AG09319 (cell line): ENCODE measurements at regions not wholly inside any gene's neighbourhood (a gene's known extent, or its start where the extent isn't known, plus 50 kb on each side); places are given as distances from the start of the nearest gene placed in this dataset.

Source experiments
- DNase-seq: peaks from one replicate; pipeline ENCODE4 v3.0.0-alpha.2; 2010; ENCODE audit warnings: low read depth; ENCODE audit errors: extremely low read depth
- TF ChIP-seq, protein P1 (sequence below): IDR thresholded peaks from 2 replicates; pipeline ENCODE4 v1.5.1; 2011; ENCODE audit warnings: low read depth, mild to moderate bottlenecking, inconsistent platforms, low read length, moderate library complexity

- TF ChIP-seq, protein P1, sequence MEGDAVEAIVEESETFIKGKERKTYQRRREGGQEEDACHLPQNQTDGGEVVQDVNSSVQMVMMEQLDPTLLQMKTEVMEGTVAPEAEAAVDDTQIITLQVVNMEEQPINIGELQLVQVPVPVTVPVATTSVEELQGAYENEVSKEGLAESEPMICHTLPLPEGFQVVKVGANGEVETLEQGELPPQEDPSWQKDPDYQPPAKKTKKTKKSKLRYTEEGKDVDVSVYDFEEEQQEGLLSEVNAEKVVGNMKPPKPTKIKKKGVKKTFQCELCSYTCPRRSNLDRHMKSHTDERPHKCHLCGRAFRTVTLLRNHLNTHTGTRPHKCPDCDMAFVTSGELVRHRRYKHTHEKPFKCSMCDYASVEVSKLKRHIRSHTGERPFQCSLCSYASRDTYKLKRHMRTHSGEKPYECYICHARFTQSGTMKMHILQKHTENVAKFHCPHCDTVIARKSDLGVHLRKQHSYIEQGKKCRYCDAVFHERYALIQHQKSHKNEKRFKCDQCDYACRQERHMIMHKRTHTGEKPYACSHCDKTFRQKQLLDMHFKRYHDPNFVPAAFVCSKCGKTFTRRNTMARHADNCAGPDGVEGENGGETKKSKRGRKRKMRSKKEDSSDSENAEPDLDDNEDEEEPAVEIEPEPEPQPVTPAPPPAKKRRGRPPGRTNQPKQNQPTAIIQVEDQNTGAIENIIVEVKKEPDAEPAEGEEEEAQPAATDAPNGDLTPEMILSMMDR: no peak
These were observed 273.6 kb upstream of the CTNND2 start for GRCh38 chr5:12177851-12178250.

GRCh38 chr5:12177225-12177624, 273.0 kb upstream of the CTNND2 start:
- no peak for DNase-seq
- TF ChIP-seq, protein P1: no peak

More at GRCh38 chr5:12177851-12178250, 273.6 kb upstream of the CTNND2 start:
- no peak for DNase-seq

GRCh38 chr5:12175914-12176585, 271.8 kb upstream of the CTNND2 start:
- TF ChIP-seq, protein P1: no peak
- no peak for DNase-seq

GRCh38 chr5:12174734-12175133, 270.5 kb upstream of the CTNND2 start:
- TF ChIP-seq, protein P1: no peak
- DNase-seq: no peak

- TF ChIP-seq, protein P1: no peak
- DNase-seq: no peak
These were observed 265.3 kb upstream of the CTNND2 start for GRCh38 chr5:12169536-12169935.

DNA sequence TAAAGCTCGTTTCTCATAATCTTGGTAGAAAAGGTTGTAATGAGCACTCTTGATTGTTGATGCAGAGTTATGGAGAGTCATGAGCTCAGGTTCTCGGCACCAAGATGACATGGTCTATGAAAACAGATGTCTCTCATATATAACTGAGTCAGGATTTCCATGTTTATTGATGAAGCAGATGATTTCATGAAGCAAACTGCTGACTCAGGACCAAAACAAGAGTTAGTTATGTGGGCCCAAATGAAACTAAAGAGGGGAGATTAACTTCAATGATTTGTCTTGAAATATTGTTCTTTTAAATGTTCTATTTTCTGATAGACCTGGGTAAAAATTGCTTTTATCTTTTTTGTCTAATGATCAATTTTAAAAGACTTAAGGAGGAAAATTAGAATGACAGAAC, 258.6 kb upstream of the CTNND2 start:
- DNase-seq: no peak
- TF ChIP-seq, protein P1: no peak

- DNase-seq: no peak
- TF ChIP-seq, protein P1: no peak
These were observed 243.3 kb upstream of the CTNND2 start for GRCh38 chr5:12147513-12147912.
